ENCODE measurements at regions not wholly inside any gene's neighbourhood (a gene's known extent, or its start where the extent isn't known, plus 50 kb on each side); places are given as distances from the start of the nearest gene placed in this dataset.

GRCh38 chr3:28669870-28670269, 321.2 kb upstream of the AZI2 start:
- no peaks in the 10 kb centered on the region for H3K4me1 Mint-ChIP-seq
- no peak overlapping the region for H3K27ac Mint-ChIP-seq
- H3K36me3 Mint-ChIP-seq = no peaks in the 10 kb centered on the region
- H3K27me3 Mint-ChIP-seq (ENCODE audit: low read depth in 3 of 3) = peaks cover 0 to 5% (median 2%) of the 10 kb centered on the region in 3 donors
- no peak for DNase-seq
- H3K4me3 Mint-ChIP-seq = no peak overlapping the region
- H3K9me3 Mint-ChIP-seq = no peaks in the 10 kb centered on the region

- Mint-ChIP-seq H3K36me3 (no peaks in the 10 kb centered on the region), H3K4me1 (no peaks in the 10 kb centered on the region), H3K4me3 (no peak overlapping the region), H3K27ac (no peak overlapping the region), H3K9me3 (no peaks in the 10 kb centered on the region), H3K27me3 (ENCODE audit: low read depth in 3 of 3) (peaks cover 0 to 5% (median 2%) of the 10 kb centered on the region in 3 donors)
- DNase-seq = no peak
Measured at GRCh38 chr3:28672406-28672805, 323.8 kb upstream of the AZI2 start.

DNA sequence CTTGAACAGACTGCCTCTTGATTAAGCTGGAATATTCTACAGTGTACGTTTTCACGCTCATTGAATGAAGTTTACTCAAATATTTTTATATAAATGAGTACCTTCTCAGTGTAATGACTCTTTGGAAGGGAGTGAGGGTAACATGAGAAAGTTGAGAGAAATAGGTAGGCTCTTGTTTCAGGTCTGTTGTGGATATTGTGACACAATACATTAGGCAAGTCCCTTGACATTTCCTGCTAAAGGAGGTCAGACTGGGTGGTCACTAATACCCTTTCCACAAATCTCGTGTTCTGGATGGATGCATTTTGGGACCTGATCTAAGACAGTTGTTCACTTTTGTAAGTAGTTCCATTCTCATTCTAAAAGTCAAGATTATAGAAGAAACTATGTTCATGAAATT, 324.8 kb upstream of the AZI2 start:
- no peak overlapping the region for H3K27ac Mint-ChIP-seq
- no peaks in the 10 kb centered on the region for H3K36me3 Mint-ChIP-seq
- H3K9me3 Mint-ChIP-seq = no peaks in the 10 kb centered on the region
- no peaks in the 10 kb centered on the region for H3K4me1 Mint-ChIP-seq
- DNase-seq = no peak
- H3K4me3 Mint-ChIP-seq = no peak overlapping the region
- peaks cover 0 to 5% (median 2%) of the 10 kb centered on the region in 3 donors for H3K27me3 Mint-ChIP-seq (ENCODE audit: low read depth in 3 of 3)

DNA sequence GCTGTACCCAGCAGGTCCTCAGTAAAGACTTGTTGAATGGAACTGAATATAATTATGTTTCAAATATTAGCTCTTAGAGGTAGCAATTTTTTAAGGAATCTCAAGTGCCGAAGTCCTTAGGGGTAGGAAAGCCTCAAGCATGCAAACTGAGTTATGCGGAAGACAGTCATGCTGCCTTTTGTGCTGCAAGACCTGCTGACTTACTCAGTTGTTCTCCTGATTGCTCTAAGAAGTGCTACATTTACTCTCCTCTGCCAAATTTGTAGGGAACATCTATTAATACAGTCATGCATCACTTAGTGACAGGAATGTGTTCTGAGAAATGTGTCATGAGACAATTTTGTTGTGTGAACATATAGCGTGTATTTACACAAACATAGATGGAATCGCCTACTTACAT, 325.6 kb upstream of the AZI2 start:
- Mint-ChIP-seq H3K27me3 (ENCODE audit: low read depth in 3 of 3) (peaks cover 0 to 2% (median 2%) of the 10 kb centered on the region in 3 donors), H3K9me3 (no peaks in the 10 kb centered on the region), H3K27ac (no peak overlapping the region), H3K4me3 (no peak overlapping the region), H3K4me1 (no peaks in the 10 kb centered on the region), H3K36me3 (no peaks in the 10 kb centered on the region)
- no peak for DNase-seq

GRCh38 chr3:28677581-28677980, 329.0 kb upstream of the AZI2 start:
- no peak overlapping the region for H3K4me3 Mint-ChIP-seq
- H3K4me1 Mint-ChIP-seq = no peaks in the 10 kb centered on the region
- H3K36me3 Mint-ChIP-seq = no peaks in the 10 kb centered on the region
- no peak for DNase-seq
- H3K27me3 Mint-ChIP-seq (ENCODE audit: low read depth in 3 of 3) = peaks cover 0 to 1% (median 0%) of the 10 kb centered on the region in 3 donors
- no peak overlapping the region for H3K27ac Mint-ChIP-seq
- peaks cover 0 to 3% (median 0%) of the 10 kb centered on the region in 6 donors for H3K9me3 Mint-ChIP-seq

- Mint-ChIP-seq H3K9me3 (peaks cover 0 to 3% (median 0%) of the 10 kb centered on the region in 6 donors), H3K36me3 (no peaks in the 10 kb centered on the region), H3K4me3 (no peak overlapping the region), H3K27me3 (ENCODE audit: low read depth in 3 of 3) (peaks cover 0 to 1% (median 0%) of the 10 kb centered on the region in 3 donors), H3K4me1 (no peaks in the 10 kb centered on the region), H3K27ac (no peak overlapping the region)
- no peak for DNase-seq
Measured at GRCh38 chr3:28678086-28678485, 329.5 kb upstream of the AZI2 start.

- Mint-ChIP-seq H3K4me3 (no peak overlapping the region), H3K27me3 (ENCODE audit: low read depth in 3 of 3) (peaks cover 0 to 1% (median 0%) of the 10 kb centered on the region in 3 donors), H3K9me3 (peaks cover 0 to 3% (median 0%) of the 10 kb centered on the region in 6 donors), H3K36me3 (no peaks in the 10 kb centered on the region), H3K27ac (no peak overlapping the region), H3K4me1 (no peaks in the 10 kb centered on the region)
- DNase-seq = no peak
Measured at GRCh38 chr3:28680050-28680449, 331.4 kb upstream of the AZI2 start.

- Mint-ChIP-seq H3K27me3 (ENCODE audit: low read depth in 3 of 3) (peaks cover 0 to 1% (median 0%) of the 10 kb centered on the region in 3 donors), H3K4me1 (no peaks in the 10 kb centered on the region), H3K9me3 (peaks cover 0 to 3% (median 0%) of the 10 kb centered on the region in 6 donors), H3K27ac (no peak overlapping the region), H3K4me3 (no peak overlapping the region), H3K36me3 (no peaks in the 10 kb centered on the region)
- DNase-seq = no peak
Measured at GRCh38 chr3:28682121-28682520, 333.5 kb upstream of the AZI2 start.

DNA sequence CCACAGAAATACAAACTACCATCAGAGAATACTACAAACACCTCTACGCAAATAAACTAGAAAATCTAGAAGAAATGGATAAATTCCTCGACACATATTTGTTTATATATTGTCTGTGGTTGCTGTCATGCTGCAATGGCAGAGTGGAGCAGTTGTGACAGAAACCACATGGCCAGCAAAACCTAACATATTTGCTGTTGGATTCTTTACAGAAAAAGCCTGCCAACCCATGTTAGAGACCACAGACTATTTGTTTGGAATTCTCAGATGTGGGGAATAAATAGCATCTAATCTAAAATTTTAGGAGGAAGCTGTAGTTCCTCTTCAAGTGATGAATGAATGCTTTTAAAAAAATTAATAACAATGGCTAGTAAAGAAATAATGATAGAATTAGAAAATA, 341.6 kb upstream of the AZI2 start:
- H3K4me1 Mint-ChIP-seq = no peaks in the 10 kb centered on the region
- no peak overlapping the region for H3K27ac Mint-ChIP-seq
- H3K9me3 Mint-ChIP-seq = peaks cover 0 to 5% (median 0%) of the 10 kb centered on the region in 6 donors
- no peak overlapping the region for H3K4me3 Mint-ChIP-seq
- H3K36me3 Mint-ChIP-seq = no peaks in the 10 kb centered on the region
- peaks cover 0 to 2% (median 0%) of the 10 kb centered on the region in 3 donors for H3K27me3 Mint-ChIP-seq (ENCODE audit: low read depth in 3 of 3)
- no peak for DNase-seq

- DNase-seq = no peak
- H3K27me3 Mint-ChIP-seq (ENCODE audit: low read depth in 3 of 3) = peaks cover 0 to 4% (median 2%) of the 10 kb centered on the region in 3 donors
- H3K9me3 Mint-ChIP-seq = peaks cover 0 to 5% (median under 1%) of the 10 kb centered on the region in 6 donors
- H3K4me1 Mint-ChIP-seq = no peaks in the 10 kb centered on the region
- H3K4me3 Mint-ChIP-seq = no peak overlapping the region
- H3K36me3 Mint-ChIP-seq = no peaks in the 10 kb centered on the region
- H3K27ac Mint-ChIP-seq = no peak overlapping the region
Measured at GRCh38 chr3:28698706-28699105, 350.1 kb upstream of the AZI2 start.

DNA sequence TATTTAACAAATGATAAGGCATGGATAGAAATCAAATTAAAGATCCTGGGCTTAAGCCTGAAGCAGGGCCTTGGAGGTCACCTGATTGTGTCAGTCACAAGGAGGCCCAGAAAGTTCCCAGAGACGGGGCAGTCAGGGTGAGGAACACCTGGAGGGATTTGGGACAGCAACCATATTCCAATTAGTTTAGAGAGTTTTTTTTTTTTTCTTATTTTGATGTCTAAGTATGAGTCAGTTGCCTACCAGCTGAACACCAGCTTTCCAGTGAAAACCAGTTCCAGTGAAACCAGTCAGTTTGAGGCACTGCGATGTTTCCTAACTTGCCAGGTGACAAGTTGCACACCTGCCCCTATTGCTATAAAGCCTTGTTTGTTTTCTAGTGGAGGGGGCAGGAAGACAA, 350.7 kb upstream of the AZI2 start:
- Mint-ChIP-seq H3K36me3 (no peaks in the 10 kb centered on the region), H3K27ac (no peak overlapping the region), H3K4me1 (no peaks in the 10 kb centered on the region), H3K4me3 (no peak overlapping the region), H3K9me3 (peaks cover 0 to 5% (median under 1%) of the 10 kb centered on the region in 6 donors), H3K27me3 (ENCODE audit: low read depth in 3 of 3) (peaks cover 0 to 4% (median under 1%) of the 10 kb centered on the region in 3 donors)
- DNase-seq = no peak

DNA sequence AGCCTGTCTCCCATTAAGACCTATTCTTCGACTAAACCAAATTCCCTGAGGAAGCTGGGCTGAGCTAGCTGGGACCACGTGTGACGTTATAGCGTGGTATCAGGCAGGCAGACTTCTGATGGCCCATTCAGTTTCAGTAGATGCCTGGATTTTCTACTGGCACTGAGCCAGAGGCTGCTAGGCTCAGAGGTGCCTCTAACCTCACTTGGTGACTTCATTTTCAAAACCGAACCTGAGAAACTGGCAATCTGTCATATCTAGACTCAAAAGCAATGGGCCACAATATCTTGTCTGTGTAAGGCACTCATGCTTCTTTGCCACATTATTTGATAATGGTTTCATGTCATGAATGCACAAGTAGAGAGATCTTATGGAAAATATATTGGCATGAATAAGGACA, 352.1 kb upstream of the AZI2 start:
- peaks cover 0 to 5% (median 0%) of the 10 kb centered on the region in 6 donors for H3K9me3 Mint-ChIP-seq
- H3K36me3 Mint-ChIP-seq = no peaks in the 10 kb centered on the region
- no peaks in the 10 kb centered on the region for H3K4me1 Mint-ChIP-seq
- H3K27ac Mint-ChIP-seq = no peak overlapping the region
- H3K4me3 Mint-ChIP-seq = no peak overlapping the region
- no peak for DNase-seq
- H3K27me3 Mint-ChIP-seq (ENCODE audit: low read depth in 3 of 3) = peaks cover 0 to 4% (median 0%) of the 10 kb centered on the region in 3 donors

- no peaks in the 10 kb centered on the region for H3K4me1 Mint-ChIP-seq
- H3K27ac Mint-ChIP-seq = no peak overlapping the region
- no peak for DNase-seq
- H3K4me3 Mint-ChIP-seq = no peak overlapping the region
- peaks cover 0 to 4% (median 0%) of the 10 kb centered on the region in 3 donors for H3K27me3 Mint-ChIP-seq (ENCODE audit: low read depth in 3 of 3)
- peaks cover 0 to 5% (median 3%) of the 10 kb centered on the region in 6 donors for H3K9me3 Mint-ChIP-seq
- peaks cover 0 to 3% (median 0%) of the 10 kb centered on the region in 3 donors for H3K36me3 Mint-ChIP-seq
Measured at GRCh38 chr3:28703843-28704242, 355.2 kb upstream of the AZI2 start.

DNA sequence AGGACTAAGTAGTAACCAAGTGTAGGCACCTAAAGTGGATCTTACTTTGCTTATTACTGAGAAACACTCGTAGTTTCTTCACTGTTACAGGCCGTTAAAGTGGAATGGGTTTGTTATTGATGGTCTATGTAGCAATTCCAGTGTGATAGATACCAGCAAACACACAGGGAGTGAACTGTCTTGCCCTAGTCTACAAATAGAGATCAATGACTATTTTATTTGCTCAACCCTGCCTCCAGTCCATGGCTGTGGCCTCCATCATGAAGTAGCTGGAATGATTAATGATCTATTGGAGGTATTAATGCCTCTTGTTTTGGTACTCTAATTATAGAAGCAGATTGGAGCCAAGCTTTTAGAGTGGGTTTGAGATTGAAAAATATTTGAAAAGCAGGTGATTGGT, 362.7 kb upstream of the AZI2 start:
- Mint-ChIP-seq H3K27me3 (ENCODE audit: low read depth in 3 of 3) (peaks cover 0 to 3% (median 3%) of the 10 kb centered on the region in 3 donors), H3K9me3 (peaks cover 0 to 8% (median 3%) of the 10 kb centered on the region in 6 donors), H3K4me1 (no peaks in the 10 kb centered on the region), H3K4me3 (no peak overlapping the region), H3K27ac (no peak overlapping the region), H3K36me3 (peaks cover 0 to 3% (median 0%) of the 10 kb centered on the region in 3 donors)
- DNase-seq = no peak

DNA sequence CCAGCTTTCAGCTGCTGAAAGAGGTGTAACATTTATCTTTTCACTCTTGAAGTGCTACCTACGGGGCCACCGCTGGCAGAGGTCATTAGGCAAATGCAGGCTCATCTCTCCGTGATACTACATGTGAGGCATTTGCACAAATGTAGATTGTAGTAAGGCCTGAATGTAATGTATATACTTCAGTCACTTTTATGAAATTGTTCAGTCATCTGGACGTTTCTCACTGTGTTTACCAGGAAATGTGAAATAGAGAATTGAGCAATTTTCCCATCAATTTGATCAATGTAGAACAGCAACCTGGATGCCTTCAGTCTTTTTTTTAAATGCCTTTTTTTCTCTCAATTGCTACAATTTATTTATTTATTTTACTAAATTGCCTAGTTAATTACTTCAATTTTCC, 368.3 kb upstream of the AZI2 start:
- no peaks in the 10 kb centered on the region for H3K4me1 Mint-ChIP-seq
- no peak overlapping the region for H3K27ac Mint-ChIP-seq
- H3K9me3 Mint-ChIP-seq = peaks cover 0 to 7% (median 3%) of the 10 kb centered on the region in 6 donors
- peaks cover 0 to 3% (median 2%) of the 10 kb centered on the region in 3 donors for H3K27me3 Mint-ChIP-seq (ENCODE audit: low read depth in 3 of 3)
- H3K4me3 Mint-ChIP-seq = no peak overlapping the region
- DNase-seq = no peak
- H3K36me3 Mint-ChIP-seq = no peaks in the 10 kb centered on the region
